HG02885 (cell line): ENCODE measurements at regions not wholly inside any gene's neighbourhood (a gene's known extent, or its start where the extent isn't known, plus 50 kb on each side); places are given as distances from the start of the nearest gene placed in this dataset.
"Not testable (repeated sequence)": the region's sequence is repeated elsewhere in the genome, so short reads cannot be mapped to it uniquely, and the experiment has no call there.

Experiments
- ATAC-seq: cut with Tn5 transposase; IDR thresholded peaks from one replicate; pipeline ENCODE4 v1.9.1; 2021; ENCODE audit warnings: mild to moderate bottlenecking; ENCODE audit not compliant: unreplicated experiment, poor library complexity

DNA sequence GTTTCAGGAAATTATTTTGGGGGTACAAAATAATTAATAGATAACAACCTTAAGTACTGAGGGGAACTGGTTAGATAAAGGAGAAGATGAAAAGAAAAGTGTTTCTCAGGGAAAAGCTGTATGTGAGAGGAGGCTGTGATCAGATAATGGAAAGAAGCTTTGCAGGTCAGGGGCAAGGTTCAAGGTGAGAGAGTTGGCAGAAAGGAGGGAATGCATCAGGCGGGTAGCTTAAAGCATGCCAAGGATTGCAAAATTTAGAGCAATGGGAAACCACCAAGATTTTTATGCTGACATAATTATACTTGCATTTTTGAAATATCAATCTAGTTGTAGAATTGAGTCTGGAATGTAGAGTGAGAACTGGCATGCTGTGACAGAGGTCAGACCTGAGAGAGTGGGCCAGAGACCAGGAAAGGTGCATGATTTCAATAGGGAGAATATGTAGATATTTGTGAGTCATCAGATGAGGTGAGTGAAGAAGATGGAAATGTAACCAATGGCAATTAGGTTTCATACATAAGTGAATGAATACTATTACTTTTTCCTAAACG is 508.7 kb downstream of the TRIML1 start:
- ATAC-seq = no peak

DNA sequence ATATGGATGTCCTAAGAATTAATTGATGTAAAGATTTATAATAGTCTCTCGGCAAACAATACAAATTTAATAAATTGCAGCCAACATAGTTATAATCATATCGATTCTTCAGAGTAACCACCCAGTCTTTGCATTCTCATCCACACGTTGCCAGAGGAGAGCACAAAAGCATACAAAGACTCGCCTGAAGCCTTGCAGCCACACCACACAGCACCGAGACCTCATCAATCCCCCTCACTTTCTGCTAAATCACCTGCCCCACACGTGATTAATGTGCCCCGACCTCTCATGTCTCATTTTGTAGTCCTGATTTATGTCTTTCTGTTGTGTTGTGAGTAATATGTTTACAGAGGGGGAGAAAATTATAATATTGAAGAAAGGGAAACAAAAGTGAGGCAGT is 510.4 kb downstream of the TRIML1 start:
- no peak for ATAC-seq

DNA sequence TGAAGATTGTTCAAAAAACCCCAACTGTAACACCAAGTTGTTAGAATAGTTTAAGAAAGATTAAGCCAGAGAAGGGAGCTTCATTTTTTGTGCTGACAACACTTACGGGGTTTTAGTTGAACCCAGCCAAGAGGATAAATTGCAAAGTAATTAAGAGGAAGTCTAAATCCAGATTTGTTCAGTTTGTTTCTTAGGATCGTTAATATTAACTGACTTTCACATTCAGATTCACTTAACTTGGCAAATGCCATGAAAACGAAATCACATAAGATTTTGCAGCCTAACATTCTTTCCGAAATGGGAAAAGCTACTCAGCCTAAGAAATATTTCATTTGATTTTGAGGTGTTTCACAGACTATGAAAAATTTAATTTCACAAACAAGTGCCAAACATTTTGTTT is 511.3 kb downstream of the TRIML1 start:
- ATAC-seq = no peak

- ATAC-seq = no peak
Observed at GRCh38 chr4:188657365-188657764, 518.1 kb downstream of the TRIML1 start.

DNA sequence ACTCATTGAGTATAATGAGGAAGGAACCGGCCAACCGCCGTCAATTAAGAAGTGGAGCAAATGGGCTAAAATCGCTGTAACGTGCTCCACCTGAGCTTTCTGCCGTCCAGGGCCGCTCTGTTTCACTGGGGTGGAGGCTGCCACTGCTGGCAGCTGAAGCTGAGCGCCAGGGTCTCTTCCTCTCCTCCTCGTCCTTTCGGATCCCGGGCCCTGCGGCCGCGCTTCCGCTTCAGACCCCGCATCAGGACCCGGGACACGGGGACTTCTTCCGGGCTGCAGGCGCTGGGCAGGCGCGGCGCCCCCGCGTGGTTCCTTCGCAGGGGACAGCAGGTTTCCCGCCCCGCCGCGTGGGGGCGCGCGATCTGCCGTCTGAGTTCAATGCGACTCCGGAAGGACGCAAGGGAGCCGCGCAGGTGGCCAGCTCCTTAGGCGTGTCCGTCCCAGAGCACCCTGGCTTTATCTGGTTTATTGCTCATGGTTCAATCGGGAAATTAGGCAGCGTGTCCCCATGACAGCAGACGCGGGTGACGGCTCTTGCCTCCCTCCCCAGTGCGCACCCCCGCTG is 519.8 kb downstream of the TRIML1 start:
- no peak for ATAC-seq

DNA sequence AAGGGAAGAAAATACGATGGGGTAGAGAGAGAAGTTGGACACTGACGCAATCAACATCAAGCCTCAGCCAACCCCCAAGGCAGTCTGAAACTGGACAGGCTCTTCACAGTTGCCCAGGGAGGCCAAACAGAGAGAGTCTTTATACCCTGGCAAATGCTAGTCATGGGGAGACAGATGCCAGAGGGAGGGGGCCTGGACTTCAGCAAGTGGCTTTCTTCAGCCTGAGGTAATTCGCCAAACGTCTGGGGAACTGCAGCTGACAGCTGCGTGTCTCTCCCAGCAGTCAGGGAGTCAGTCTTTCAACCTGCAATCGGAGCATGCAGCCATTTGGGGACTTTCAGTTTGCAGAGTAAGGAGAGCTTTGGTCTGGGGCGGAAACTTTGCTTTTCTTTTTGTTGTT is 521.6 kb downstream of the TRIML1 start:
- no peak for ATAC-seq

DNA sequence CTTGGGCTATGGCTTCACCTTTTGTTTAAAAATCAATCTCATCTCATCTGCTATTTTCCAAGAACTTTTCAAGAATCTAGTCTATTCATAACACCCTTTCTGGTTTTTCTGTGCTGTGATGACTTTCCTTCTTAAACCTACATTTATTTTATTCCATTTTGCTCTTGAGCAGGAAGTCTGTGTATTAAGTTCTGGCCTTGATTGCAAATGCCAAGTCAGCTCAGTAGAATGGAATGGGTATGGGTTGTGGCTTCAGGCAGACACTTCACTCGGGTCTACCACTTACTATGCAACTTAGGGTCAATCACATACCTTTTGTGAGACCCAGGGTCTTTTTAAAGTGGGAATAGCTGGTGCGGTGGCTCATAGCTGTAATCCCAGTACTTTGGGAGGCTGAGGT is 522.3 kb downstream of the TRIML1 start:
- no peak for ATAC-seq

DNA sequence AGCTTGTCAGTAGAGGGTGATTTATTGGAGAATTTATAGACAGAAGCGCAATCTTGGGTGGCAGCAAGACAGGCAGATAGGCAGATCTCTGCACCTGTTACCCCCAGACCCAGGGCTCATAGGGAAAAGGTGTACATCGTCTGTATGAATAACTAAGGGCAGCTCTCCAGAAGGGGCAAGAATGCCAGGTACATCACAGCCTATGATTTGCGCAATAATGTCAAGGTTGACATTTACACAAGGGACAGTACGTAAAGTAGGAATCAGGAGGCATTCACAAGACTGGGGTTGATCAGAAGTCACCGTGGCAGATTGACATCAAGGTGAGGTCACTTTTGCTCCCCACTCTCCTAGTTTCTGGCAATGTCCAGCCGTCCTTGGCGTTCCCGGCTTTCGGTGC is 524.1 kb downstream of the TRIML1 start:
- ATAC-seq = no peak

- ATAC-seq = no peak
Observed at GRCh38 chr4:188665491-188666457, 526.5 kb downstream of the TRIML1 start.

DNA sequence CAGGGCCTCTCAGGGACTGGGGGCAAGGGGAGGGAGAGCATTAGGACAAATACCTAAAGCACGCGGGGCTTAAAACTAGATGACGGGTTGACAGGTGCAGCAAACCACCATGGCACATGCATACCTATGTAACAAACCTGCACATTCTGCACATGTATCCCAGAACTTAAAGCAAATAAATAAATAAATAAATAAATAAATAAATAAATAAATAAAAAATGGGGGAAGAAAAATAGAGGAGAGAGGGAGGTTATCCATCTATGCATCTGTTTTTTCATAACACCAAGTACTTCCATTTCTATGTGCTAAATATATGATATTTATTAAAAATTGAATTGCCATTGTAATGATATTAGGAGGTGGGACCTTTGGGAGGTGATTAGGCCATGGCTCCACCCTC is 539.5 kb downstream of the TRIML1 start:
- ATAC-seq = not testable (repeated sequence)

GRCh38 chr4:188680004-188680666 is 540.9 kb downstream of the TRIML1 start:
- ATAC-seq = no peak

DNA sequence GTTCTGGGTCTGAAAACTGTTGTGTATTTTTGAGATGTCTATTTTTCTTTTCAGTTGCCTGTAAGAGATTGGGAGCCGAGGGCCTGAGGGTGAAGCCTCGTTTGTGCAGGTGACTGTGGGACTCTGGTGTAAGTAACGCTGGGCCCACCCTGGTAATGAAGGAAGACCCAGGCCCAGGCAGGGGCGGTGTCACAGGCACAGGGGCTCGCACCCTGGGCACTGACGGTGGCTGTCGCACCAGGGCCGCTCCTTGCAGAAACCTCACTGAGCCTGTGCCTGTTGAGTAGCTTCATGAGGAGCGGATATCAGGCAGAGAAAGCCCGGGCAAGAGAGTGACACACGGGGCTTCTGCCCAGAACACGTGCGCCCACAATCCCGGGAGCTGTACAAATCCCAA is 541.4 kb downstream of the TRIML1 start:
- no peak for ATAC-seq

- no peak for ATAC-seq
Observed at GRCh38 chr4:188682321-188682720, 543.1 kb downstream of the TRIML1 start.

- no peak for ATAC-seq
Observed at GRCh38 chr4:188683571-188683970, 544.3 kb downstream of the TRIML1 start.

DNA sequence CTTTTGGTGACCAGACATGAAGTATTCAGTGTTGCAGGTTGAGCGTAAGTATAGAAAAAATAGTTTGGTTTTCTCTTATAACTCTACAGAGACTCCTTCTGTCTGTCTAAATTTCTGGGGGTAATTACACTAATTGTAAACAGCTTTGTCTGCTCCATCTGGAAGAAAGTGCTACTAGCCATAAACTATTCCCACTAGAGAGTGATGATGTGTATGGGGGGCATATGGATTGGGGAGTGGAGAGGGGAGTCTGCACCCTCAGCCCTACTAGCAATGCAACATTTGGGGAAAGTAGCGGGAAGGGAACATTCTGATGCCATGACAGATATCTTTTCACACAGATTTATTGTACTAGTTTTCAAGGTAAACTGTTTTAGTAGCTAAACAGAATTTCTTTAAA is 549.7 kb downstream of the TRIML1 start:
- no peak for ATAC-seq

GRCh38 chr4:188691811-188692210 is 552.6 kb downstream of the TRIML1 start:
- no peak for ATAC-seq

DNA sequence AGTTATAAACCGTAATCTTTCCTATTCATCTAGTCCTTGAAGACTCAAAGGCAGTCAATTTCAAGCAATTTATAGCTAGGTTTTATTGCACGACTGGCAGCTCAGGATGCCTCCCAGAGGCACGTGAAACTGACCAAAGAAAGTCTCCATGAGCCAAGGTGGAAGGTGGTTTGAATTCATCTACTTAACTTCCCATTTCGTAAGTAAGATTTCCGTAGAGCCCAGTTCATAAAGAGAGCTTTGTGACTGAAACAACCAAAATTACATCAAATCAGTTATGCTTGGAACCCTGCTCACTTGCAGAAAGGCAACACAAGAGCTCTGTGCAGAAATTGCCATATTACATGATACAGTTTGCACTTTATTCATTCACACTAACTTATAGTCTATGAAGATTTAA is 556.0 kb downstream of the TRIML1 start:
- ATAC-seq = no peak

- ATAC-seq = no peak
Observed at GRCh38 chr4:188697243-188697642, 558.0 kb downstream of the TRIML1 start.

DNA sequence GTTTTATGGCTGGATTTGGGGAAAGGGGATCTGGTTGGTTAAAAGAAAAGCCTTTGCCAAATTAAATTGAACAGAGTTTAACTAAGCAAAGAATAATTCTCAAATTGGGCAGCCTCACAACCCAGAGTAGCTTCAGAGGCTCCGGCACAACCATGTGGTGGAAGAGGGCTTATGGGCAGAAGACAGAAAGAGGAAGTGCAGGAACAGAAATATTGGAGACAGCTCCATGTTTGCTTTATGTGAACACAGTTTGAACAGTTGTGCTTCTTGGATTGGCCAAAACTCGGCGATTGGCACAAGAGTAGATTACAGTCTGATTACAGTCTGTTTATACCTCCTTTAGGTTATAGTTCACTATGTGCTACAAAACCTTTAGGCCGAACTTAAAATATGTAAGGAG is 562.7 kb downstream of the TRIML1 start:
- ATAC-seq = no peak

DNA sequence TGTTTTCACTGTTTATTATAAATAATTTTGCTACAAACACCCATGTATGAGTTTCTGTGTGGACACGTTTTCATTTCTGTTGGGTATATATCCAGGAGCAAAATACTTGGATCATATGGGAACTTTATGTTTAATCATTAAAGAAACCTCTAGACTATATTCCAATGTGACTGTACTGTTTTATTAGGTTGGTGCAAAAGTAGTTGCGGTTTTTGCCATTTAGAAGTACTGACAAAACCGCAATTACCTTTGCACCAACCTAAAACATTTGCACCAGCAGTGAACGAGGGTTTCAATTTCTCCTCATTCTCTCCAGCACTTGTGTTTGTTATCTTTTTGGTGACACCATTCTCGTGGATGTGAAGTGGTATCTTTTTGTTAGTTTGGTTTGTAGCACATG is 565.0 kb downstream of the TRIML1 start:
- ATAC-seq = no peak

GRCh38 chr4:188707036-188707435 is 567.8 kb downstream of the TRIML1 start:
- no peak for ATAC-seq
